Stimulated activated CD8-positive, alpha-beta memory T cell treated with anti-CD3 and anti-CD28 coated beads, Interleukin-7, amount 100 ng/mL, for 48 hours (primary cell): ENCODE measurements at regions not wholly inside any gene's neighbourhood (a gene's known extent, or its start where the extent isn't known, plus 50 kb on each side); places are given as distances from the start of the nearest gene placed in this dataset.

Source experiments
- DNase-seq, 2 donors: peaks; one replicate each; pipeline ENCODE4 v3.0.0-alpha.2; 2020; ENCODE audit warnings: low read depth in 1 of 2; ENCODE audit errors: extremely low read depth in 1 of 2

- DNase-seq, result no peak
Observed at GRCh38 chr2:196383799-196384198, 212.4 kb upstream of the STK17B start.

GRCh38 chr2:196384729-196385128 is 213.4 kb upstream of the STK17B start:
- no peak for DNase-seq

- DNase-seq, result peak in 1 of 2 donors; percentile 11
Observed at GRCh38 chr2:196389670-196390069, 218.3 kb upstream of the STK17B start.

GRCh38 chr2:196390243-196391148 is 219.1 kb upstream of the STK17B start:
- no peak for DNase-seq

- no peak for DNase-seq
Observed at GRCh38 chr2:196391149-196391479, 219.7 kb upstream of the STK17B start.

GRCh38 chr2:196399096-196399495 is 227.7 kb upstream of the STK17B start:
- DNase-seq, result no peak

GRCh38 chr2:196399722-196400691 is 228.6 kb upstream of the STK17B start:
- no peak for DNase-seq

- DNase-seq, result no peak
Observed at GRCh38 chr2:196403471-196403870, 232.1 kb upstream of the STK17B start.

GRCh38 chr2:196404276-196404675 is 232.9 kb upstream of the STK17B start:
- DNase-seq, result no peak

GRCh38 chr2:196407675-196408264 is 231.7 kb upstream of the CCDC150 start:
- no peak for DNase-seq

- DNase-seq, result no peak
Observed at GRCh38 chr2:196409376-196409775, 230.1 kb upstream of the CCDC150 start.

GRCh38 chr2:196410008-196410407 is 229.5 kb upstream of the CCDC150 start:
- no peak for DNase-seq

GRCh38 chr2:196413821-196414274 is 225.7 kb upstream of the CCDC150 start:
- no peak for DNase-seq

GRCh38 chr2:196415384-196415783 is 224.1 kb upstream of the CCDC150 start:
- no peak for DNase-seq

GRCh38 chr2:196420143-196420542 is 219.4 kb upstream of the CCDC150 start:
- DNase-seq, result no peak

- DNase-seq, result no peak
Observed at GRCh38 chr2:196421880-196422279, 217.6 kb upstream of the CCDC150 start.

GRCh38 chr2:196422361-196422760 is 217.2 kb upstream of the CCDC150 start:
- DNase-seq, result no peak

GRCh38 chr2:196426122-196426521 is 213.4 kb upstream of the CCDC150 start:
- no peak for DNase-seq

- DNase-seq, result no peak
Observed at GRCh38 chr2:196427986-196428634, 211.4 kb upstream of the CCDC150 start.

GRCh38 chr2:196431076-196431475 is 208.4 kb upstream of the CCDC150 start:
- no peak for DNase-seq

- DNase-seq, result no peak
Observed at GRCh38 chr2:196431957-196432356, 207.6 kb upstream of the CCDC150 start.
